OCI-M1 (cell line): ENCODE measurements at regions not wholly inside any gene's neighbourhood (a gene's known extent, or its start where the extent isn't known, plus 50 kb on each side); places are given as distances from the start of the nearest gene placed in this dataset.
"Not testable (repeated sequence)": the region's sequence is repeated elsewhere in the genome, so short reads cannot be mapped to it uniquely, and the experiment has no call there.

Source experiments
- DNase-seq: peaks from one replicate; lab custom pipeline; 2025; lab: John Stamatoyannopoulos, UW

DNA sequence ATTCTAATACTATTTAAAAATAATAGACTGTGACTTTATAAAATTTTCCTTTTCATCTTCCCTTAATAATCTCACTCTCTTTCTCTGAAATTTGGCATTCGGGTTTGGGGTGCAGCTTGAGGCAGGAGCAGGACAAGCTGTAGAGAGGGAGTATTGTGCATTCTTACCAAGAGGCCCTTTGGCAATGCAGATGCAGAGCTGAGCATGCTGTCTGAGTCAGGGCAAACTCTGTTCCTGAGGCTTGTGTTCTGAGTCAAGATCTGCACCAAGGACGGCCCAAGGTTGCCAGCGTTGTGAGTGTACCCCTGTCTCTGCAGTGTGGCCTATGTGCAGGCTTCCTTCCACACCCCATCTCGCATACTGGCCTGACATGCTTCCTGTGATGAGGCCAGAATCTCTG is 343.8 kb upstream of the FRG2C start:
- no peak for DNase-seq

DNA sequence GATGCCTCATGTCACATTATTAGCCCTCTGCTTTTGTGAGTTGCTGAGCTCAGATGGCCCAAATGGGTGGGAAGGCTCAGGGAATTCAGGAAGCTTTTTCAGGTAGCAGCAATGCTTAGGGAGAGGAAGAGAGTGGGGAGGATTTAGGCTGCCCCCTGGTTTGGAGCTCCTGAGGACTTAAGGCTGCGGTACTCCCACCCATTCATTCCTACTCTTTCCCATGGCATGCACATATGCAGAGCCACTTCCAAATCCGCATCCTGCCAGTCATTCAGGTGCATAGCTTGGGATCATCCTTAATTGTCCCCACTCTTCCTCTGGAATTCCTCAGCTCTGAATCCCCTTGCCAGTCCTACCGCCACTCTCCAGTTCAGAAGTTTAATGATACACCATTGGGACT is 343.1 kb upstream of the FRG2C start:
- DNase-seq, result no peak

DNA sequence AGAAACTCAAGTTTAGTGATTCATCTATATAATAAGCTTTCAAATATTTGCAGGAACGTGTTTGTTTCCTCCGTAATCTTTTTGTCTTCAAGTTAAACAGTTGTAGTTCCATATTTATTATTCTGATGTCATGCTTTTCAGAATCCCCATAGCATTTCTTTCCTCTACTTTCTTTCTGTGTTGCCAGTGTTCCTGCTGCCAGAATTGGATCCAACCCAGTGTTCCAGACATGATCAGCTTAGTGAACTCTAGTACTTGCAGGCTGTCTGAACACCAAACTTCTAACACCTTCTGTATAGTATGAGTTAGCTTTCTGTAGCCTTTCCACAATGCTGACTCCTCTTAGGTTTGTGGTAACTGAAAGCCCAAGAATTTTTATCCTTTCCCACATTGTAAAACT is 340.2 kb upstream of the FRG2C start:
- not testable (repeated sequence) for DNase-seq

DNA sequence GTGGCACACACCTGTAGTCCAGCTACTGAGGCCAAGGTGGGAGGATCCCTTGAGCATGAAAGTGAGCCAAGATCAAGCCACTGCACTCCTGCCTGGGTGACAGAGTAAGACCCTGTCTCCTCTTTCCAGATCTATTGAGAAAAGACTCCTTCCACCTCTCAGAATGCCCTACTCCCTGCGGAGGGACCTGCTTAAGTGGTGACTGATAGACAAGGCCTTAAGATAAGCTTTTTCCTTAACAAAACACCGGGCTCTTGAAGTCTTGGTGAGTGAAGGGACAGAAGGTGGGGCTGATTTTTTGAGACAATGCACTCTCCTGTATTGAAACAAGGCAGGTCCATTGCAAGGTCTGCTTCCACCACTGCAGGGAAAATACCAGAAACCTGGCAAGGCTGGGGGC is 338.4 kb upstream of the FRG2C start:
- DNase-seq, result no peak

DNA sequence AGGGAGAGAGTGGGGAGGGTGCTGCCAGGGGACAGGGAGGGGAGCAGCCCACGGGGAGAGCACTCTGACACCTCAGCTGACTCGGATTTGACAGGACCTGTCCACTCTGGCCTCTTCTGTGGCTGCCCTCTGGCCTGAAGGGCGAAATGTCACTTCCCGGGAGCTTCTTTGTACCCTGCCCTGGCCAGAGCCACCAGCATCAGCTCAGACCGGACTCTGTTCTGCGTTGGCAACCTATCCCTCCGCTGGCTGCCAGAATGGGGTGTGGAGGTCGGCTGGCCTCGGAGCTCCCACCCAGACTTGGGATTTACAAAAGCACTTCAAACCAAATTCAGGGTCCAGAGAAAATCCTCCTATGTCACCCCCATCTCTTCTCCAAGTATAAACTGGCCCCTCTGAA is 336.7 kb upstream of the FRG2C start:
- DNase-seq, result no peak

DNA sequence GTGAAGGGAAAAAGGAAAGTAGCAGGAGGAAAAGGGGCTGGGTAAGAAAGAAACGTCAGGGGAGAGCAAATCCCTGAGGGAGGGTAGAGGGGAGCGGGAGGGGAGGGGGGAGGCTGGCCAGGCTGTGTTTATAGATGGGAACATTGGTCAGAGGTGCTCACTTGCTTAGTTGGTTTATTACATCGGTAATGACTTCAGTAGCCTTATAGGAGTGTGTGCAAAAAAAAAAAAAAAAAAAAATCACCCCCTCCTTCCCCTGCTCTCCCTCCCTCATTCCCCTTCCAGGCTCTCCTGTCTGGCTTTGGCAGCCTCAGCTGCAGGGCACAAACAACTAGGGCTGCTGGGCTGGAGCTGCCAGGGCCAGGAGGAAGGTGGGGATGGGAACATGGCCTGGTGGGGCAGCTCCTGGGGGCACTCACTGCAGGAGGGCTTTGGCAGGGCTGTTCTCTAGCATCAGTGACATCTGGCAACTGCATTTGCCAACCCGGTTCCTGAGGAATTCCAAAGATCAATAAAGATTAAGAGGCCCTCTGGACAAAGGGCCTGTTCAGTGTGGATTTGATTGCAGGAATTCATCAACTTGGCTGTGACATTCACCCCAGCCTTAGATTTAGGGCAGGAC is 334.5 kb upstream of the FRG2C start:
- no peak for DNase-seq

DNA sequence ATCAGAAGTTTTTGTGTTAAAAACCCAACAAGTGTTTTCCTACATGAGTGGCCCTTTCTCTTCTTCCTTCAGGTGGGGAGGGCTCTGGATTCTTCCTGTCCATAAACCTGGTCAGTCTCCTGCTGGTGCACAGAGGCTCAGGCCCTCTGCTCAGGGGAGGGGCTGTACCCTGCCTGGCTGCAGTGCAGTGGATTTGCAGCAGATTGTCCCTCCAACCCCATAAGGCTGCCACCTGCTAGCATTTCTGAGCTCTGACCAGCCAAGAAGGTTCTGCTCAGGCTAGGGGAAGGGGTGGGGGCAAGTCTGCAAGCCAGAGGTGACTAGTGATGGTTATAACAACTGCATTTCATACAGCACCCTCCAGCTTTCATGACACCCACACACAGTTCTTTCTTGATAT is 333.7 kb upstream of the FRG2C start:
- not testable (repeated sequence) for DNase-seq

DNA sequence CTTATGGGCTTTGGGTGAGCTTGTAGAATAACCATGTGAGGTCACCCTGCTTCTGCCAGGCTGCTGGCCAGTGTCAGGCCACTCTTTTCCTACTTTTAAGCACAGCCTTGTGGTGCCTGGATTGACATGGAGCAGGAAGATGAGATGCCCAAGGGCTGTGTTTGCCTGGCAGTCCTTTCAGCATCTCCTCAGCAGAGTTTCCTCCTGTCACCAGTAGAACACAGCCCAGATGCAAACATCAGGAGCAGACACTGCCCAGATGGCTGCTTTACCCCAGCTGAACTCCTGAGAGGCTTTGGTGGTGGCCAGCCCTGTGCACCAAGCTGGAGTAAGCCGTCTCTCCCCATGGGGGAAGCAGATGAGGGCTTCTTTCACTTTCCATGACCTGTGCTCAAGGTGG is 332.0 kb upstream of the FRG2C start:
- DNase-seq, result not testable (repeated sequence)

DNA sequence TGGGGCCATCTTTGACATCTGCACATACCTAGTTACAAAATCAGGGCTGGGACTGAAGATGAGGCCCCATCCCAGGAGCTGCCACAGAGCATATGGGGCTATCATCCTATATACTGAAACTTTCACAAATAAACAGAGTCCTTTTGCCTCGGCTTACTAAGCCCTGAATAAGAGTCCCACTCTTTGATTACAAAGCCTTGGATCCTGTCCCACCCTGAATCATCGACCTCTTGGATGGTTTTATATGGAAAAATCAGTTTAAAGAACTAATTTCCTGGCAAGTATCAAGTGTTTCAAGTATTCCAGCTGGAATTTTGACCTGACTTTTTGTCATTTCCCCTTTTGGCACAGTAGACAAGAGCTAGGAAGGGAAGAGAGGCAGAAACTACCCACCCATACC is 331.3 kb upstream of the FRG2C start:
- DNase-seq, result no peak

DNA sequence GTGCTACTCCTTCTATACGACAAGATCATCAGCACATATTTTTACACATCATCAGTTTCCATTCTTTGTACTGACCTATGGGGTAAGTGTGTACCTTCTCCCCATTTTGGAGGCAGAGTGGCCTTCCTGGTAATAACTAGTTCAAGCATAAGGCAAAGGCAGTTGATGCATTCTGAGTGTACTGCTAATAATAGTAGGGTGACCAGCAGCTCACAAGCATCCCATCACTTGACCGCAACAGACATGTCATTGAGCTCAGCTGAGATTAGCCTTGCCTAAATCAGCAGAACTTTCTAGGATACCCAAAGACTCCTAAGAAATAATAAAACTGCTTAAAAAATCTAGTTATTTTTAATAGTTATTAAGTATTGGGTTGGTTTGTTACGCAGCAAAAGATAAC is 329.8 kb upstream of the FRG2C start:
- no peak for DNase-seq

DNA sequence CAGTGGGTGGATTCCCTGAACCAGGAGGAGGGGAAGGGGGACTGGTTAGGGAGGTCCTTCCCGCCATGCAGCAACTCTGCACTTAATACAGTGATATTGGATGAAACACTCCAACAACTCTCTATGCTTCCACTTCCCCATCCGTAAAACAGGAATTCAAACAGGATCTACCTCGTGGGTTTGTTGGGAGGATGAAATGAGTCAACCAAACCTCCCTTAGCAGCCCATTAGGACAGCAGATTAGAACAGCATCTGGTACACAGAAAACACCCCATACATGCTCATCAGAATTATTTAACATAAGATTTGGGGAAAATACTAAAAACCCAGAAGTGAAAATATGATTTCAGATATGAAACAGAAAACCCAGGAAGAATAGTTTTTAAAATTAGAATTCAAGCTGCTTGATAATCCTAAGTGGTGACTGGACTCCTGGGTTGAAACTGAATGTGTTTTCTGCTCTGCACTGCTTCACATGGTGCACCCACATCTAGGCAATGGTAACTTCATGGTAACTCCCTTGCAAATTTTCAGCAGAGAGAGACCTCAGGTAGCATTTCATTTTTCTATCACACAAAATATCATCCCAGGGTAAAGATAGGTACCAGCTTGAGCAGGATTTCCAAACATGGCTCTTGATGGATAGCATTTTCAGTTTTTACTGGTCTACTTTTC is 326.8 kb upstream of the FRG2C start:
- DNase-seq, result no peak

DNA sequence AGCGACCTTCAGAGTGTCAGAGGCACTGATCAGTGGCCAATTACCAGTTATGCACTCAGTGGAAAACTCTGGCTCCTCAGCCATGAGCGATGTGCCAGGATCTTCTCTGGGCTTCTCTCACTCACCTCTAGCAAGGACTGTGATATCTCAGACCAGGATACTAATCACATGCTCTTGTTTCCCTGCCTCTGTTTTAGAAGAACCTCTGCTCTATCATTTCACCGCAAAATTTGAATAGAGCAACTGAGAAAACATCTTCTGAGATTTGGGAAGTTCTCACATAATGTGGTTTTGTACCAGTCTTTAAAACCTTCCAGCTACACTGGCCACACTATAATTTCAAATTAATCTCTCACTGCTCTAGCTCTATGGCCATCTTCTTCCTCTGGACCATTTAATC is 325.8 kb upstream of the FRG2C start:
- no peak for DNase-seq

DNA sequence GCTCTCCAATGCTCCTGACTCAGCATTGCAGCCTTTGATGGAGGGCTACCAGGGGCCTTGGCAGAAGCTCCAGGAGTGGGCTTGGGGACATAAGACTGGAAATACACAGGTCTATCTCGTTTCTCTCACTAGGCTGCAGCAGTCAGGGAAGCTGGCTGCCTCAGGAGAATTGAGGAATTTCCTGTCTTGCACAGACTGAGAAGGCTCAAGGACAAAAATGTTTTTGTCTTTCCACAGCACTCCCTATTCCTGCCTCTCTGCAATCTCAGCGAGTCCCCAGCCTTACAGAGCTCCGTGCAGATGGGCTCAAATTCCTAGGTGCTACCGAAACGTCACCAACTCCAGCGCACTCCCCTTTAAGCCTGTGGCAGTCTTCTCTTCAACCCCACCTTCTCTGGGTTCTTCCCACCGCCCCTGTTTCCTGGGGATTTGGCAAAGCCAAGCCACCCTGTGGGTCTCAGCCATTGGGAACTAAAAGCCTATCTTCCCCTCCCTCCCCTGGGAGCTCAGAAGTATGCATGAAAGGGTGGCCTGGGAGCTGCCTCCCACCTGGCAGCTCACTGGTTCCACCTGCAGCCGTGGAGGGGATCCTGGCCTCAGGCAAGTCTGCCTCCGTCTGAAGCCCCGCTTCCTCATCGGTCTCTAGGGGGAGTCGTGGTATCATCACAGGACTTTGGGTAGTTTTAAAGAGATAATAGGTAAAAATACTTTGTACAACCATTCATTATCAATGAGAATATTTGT is 322.6 kb upstream of the FRG2C start:
- no peak for DNase-seq

DNA sequence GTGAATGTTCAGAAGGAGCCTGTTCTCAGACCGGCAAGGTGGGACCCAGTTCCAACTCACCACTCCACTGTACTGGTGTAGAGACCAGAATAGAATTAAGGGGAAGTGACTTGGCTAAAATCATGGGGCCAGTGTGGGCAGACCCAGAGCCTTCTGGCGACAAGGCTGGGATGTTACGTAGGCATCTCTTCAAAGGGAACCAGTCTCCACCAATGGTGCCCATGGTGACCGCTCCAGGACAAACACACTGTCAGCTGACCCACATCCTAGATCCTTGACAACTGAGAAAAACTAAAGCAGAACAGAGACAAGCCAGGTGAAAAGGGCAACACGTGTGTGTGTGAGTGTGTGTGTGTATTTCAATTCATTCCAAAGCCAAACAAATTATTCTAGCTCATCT is 321.7 kb upstream of the FRG2C start:
- DNase-seq, result no peak

DNA sequence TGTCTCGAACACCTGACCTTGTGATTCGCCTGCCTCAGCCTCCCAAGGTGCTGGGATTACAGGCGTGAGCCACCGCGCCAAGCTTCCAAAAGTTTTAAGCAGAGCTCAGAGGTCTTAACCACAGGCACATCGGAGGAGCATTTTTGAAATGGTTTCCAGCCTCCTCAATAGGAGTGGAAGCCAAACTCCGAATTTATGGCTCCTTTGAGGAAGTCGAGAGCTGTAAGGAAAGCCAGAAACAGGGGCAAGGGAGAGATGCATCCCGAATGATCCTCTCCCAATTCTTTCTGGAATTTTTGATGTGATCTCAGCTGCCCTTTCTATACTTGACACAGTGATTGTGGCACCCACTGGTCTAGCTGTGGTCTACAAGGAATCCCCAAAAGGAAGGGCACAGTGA is 313.6 kb upstream of the FRG2C start:
- not testable (repeated sequence) for DNase-seq

DNA sequence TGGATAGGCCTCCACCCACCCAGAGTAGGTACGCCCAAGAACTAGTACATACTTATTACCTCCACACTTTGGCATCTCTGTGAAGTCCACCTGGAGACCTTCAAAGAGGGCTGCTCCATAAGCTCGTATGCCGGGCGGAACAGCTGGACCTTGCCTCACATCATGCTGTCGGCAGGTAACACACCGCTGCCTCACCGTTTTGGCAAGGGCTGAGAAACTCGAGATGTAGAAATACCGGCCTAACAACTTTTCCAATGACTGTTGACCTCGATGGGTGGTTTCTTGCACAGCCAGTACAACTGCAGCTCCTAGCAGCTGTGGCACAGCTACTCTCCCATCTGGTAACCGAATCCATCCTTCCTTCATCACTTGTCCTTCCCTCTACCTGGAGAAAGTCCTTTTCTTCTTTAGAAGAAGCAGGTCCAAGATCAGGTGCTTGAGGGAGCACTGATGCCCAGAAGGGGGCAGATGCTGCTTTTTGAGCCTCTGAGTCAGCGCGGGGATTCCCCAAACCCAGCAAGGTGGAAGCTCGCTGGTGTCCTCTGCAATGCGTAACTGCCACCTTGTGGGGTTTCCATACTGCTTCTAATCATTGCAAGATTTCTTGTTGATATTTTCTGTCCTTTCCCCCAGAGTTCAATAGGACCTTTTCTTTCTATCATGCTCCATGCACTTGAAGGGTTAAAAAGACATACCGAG is 301.9 kb upstream of the FRG2C start:
- DNase-seq, result not testable (repeated sequence)

DNA sequence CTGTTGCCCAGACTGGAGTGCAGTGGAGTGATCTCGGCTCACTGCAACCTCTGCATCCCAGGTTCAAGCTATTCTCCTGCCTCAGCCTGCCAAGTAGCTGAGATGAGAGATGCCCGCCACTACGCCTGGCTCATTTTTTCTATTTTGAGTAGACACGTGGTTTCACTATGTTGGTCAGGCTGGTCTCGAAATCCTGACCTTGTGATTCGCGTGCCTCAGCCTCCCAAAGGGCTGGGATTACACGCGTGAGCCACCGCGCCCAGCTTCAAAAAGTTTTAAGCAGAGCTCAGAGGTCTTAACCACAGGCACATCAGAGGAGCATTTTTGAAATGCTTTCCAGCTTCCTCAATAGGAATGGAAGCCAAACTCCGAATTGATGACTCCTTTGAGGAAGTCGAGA is 291.2 kb upstream of the FRG2C start:
- DNase-seq, result not testable (repeated sequence)

DNA sequence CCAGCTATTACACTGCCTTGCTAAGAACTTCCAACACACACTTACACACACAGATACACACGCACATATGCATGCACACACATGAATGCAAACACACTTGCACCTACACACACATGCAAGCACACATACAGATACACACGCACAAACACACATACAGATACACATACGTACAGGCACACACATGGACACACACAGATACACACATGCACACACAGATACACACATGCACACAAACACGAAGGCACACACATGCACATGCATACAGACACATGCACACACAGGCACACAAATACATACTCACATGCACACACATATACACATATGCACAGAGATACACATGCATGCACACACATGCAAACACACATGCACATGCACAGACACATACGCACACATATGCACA is 284.3 kb upstream of the FRG2C start:
- not testable (repeated sequence) for DNase-seq

DNA sequence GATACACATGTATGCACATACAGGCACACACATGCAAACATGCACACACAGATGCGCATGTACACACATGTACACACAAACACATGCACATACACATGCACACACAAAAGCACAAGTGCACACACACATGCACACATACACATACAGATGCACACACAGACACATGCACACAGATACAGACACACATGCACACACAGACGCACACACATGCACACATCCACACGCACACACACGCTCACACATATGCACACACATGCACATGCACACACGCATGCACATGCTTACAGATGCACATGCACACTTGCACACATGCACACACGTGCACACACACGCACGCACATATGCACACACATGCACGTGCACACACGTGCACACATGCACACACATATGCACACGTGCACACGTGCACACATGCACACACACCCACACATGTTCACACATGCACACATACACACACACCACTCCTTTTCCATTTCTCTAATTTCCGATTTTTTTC is 283.8 kb upstream of the FRG2C start:
- DNase-seq, result no peak

DNA sequence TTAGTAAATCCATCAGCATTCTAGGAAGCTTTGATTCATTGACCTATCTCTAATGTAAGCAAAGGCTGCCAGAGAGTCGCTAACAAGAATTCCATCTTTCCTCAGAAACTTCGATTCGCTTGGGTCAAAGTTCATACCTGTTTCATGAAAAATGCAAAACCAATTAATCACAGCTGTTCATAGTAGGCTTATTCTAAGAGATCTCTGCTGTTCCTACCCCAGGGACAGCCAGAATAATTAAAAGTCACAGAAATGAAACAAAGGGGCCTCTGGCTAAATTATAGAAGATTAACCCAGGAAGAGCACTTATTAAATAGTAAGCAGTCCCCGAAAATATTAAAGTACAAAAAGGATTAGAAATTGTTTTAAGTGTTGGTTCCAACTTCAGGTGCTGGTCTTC is 280.1 kb upstream of the FRG2C start:
- not testable (repeated sequence) for DNase-seq

DNA sequence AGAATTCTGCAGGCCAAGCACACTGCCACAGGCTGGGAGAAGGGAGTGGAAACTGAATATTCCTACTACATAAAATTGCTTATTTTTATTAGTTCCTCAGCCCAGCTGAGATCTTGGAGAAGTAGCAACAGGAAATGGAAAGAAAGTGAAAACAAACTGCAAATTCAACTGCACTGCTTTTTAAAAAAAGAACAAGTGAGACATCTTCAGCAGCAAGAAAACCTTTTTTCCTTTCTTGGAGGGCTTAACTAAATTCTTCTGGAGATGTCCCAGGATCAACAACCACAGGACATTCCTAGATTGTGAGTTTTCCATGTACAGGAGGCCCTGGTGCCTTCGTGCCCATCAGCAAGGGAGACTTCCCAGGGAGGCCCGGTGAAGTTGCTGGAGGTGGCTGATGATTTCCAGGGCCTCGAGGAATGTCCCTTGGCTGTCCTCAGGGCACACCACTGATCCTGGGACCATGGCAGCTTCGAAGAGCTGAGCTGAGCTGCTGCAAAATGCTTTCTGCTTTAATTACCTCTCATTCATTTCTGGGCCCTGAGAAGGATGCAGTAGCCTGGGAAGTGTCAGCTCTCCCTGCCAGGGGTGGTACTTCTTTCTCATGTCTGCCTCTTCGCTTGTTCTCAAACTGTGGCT is 275.5 kb upstream of the FRG2C start:
- DNase-seq, result not testable (repeated sequence)

DNA sequence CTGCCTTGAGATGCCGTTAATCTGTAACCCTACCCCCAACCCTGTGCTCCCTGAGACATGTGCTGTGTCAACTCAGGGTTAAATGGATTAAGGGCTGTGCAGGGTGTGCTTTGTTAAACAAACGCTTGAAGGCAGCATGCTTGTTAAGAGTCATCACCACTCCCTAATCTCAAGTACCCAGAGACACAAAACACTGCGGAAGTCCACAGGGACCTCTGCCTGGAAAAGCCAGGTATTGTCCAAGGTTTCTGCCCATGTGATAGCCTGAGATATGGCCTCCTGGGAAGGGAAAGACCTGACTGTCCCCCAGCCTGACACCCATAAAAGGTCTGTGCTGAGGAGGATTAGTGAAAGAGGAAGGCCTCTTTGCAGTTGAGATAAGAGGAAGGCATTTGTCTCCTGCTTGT is 270.8 kb upstream of the FRG2C start:
- DNase-seq, result peak; percentile 41
